ENCODE measurements at regions not wholly inside any gene's neighbourhood (a gene's known extent, or its start where the extent isn't known, plus 50 kb on each side); places are given as distances from the start of the nearest gene placed in this dataset.

GRCh38 chr9:86407022-86407421 is 52.8 kb upstream of the TUT7 start:
- CTCF ChIA-PET, result interaction anchor here (0.9 kb wide), 1 partner anchor 26 kb away, joined by 3 read pairs; no protein-coding TSS in a partner anchor
- DNase-seq (no peak), ATAC-seq (no peak)
- Mint-ChIP-seq H3K9me3 (ENCODE audit: low read depth) (no peaks in the 10 kb centered on the region), H3K27me3 (peaks cover 6% of the 10 kb centered on the region), H3K4me1 (peaks cover 5% of the 10 kb centered on the region), H3K36me3 (no peaks in the 10 kb centered on the region), H3K27ac (no peak overlapping the region), H3K4me3 (no peak overlapping the region)

GRCh38 chr9:86406366-86406765 is 52.2 kb upstream of the TUT7 start:
- H3K36me3 Mint-ChIP-seq, result no peaks in the 10 kb centered on the region
- DNase-seq (no peak), ATAC-seq (no peak)
- peaks cover 5% of the 10 kb centered on the region for H3K4me1 Mint-ChIP-seq
- H3K9me3 Mint-ChIP-seq (ENCODE audit: low read depth), result no peaks in the 10 kb centered on the region
- peaks cover 4% of the 10 kb centered on the region for H3K27me3 Mint-ChIP-seq
- no peak overlapping the region for H3K4me3 Mint-ChIP-seq
- no peak overlapping the region for H3K27ac Mint-ChIP-seq
- CTCF ChIA-PET, result interaction anchor here (1.8 kb wide), 1 partner anchor 8 kb away, joined by 8 read pairs; no protein-coding TSS in a partner anchor

- Mint-ChIP-seq H3K9me3 (ENCODE audit: low read depth) (no peaks in the 10 kb centered on the region), H3K27ac (no peak overlapping the region), H3K4me3 (no peak overlapping the region), H3K4me1 (peaks cover 5% of the 10 kb centered on the region), H3K36me3 (no peaks in the 10 kb centered on the region), H3K27me3 (peaks cover 3% of the 10 kb centered on the region)
- no peak for ATAC-seq
- CTCF ChIA-PET, result interaction anchor here (0.9 to 1.8 kb wide), 2 partner anchors 9 to 27 kb away, joined by 3 to 8 read pairs; no protein-coding TSS in a partner anchor
- DNase-seq, result no peak
These were observed 51.7 kb upstream of the TUT7 start for GRCh38 chr9:86405926-86406325.

GRCh38 chr9:86405086-86405491 is 50.9 kb upstream of the TUT7 start:
- no peaks in the 10 kb centered on the region for H3K9me3 Mint-ChIP-seq (ENCODE audit: low read depth)
- H3K4me3 Mint-ChIP-seq, result no peak overlapping the region
- no peak overlapping the region for H3K27ac Mint-ChIP-seq
- CTCF ChIA-PET, result interaction anchor here (0.9 to 1.8 kb wide), 2 partner anchors 10 to 28 kb away, joined by 3 to 8 read pairs; no protein-coding TSS in a partner anchor
- H3K27me3 Mint-ChIP-seq, result peaks cover 3% of the 10 kb centered on the region
- no peaks in the 10 kb centered on the region for H3K36me3 Mint-ChIP-seq
- H3K4me1 Mint-ChIP-seq, result peaks cover 5% of the 10 kb centered on the region
- ATAC-seq (no peak), DNase-seq (no peak)

All from activated CD8-positive, alpha-beta memory T cell treated with anti-CD3 and anti-CD28 coated beads, Interleukin-2, amount 10 ng/mL, durations not matched to agents 7 days and 5 days (primary cell).